AG09309 (cell line): ENCODE measurements at regions not wholly inside any gene's neighbourhood (a gene's known extent, or its start where the extent isn't known, plus 50 kb on each side); places are given as distances from the start of the nearest gene placed in this dataset.

Source experiments
- DNase-seq: peaks from one replicate; pipeline ENCODE4 v3.0.0-alpha.2; 2010; ENCODE audit warnings: low read depth
- H3K4me3 ChIP-seq: 2 replicates; pipeline ENCODE4 v1.5.1; 2011; ENCODE audit warnings: mild to moderate bottlenecking, low read depth, low read length, moderate library complexity; ENCODE audit not compliant: control insufficient read depth
- CTCF ChIP-seq: IDR thresholded peaks from 2 replicates; pipeline ENCODE4 v1.5.1; 2011; ENCODE audit warnings: mild to moderate bottlenecking, low read depth, low read length, inconsistent platforms; ENCODE audit not compliant: insufficient read depth, control insufficient read depth; ENCODE audit errors: missing control alignments

GRCh38 chr14:62081012-62081612, 318.9 kb downstream of the SNAPC1 start:
- TF ChIP-seq CTCF = no peak
- no peak for DNase-seq
- no peak overlapping the region for H3K4me3 ChIP-seq

GRCh38 chr14:62081951-62082350, 319.7 kb downstream of the SNAPC1 start:
- TF ChIP-seq CTCF = no peak
- no peak overlapping the region for H3K4me3 ChIP-seq
- no peak for DNase-seq

GRCh38 chr14:62082779-62083178, 320.6 kb downstream of the SNAPC1 start:
- no peak for TF ChIP-seq CTCF
- no peak for DNase-seq
- H3K4me3 ChIP-seq = no peak overlapping the region

GRCh38 chr14:62084020-62084419, 321.8 kb downstream of the SNAPC1 start:
- no peak for TF ChIP-seq CTCF
- no peak for DNase-seq
- no peak overlapping the region for H3K4me3 ChIP-seq

GRCh38 chr14:62087191-62087590, 325.0 kb downstream of the SNAPC1 start:
- H3K4me3 ChIP-seq = no peak overlapping the region
- DNase-seq = no peak
- no peak for TF ChIP-seq CTCF

- no peak overlapping the region for H3K4me3 ChIP-seq
- TF ChIP-seq CTCF = no peak
- no peak for DNase-seq
Observed at GRCh38 chr14:62093736-62094135, 331.5 kb downstream of the SNAPC1 start.

- H3K4me3 ChIP-seq = no peak overlapping the region
- no peak for DNase-seq
- TF ChIP-seq CTCF = no peak
Observed at GRCh38 chr14:62097072-62097471, 334.9 kb downstream of the SNAPC1 start.
